ENCODE measurements at regions not wholly inside any gene's neighbourhood (a gene's known extent, or its start where the extent isn't known, plus 50 kb on each side); places are given as distances from the start of the nearest gene placed in this dataset.

GRCh38 chr4:11904846-11905739 is 476.4 kb upstream of the HS3ST1 start:
- TF ChIP-seq CTCF (optimal IDR thresholded peaks at IDR 0.05 in 1 of 3, IDR thresholded peaks at IDR 0.05 in 1 of 3, conservative IDR thresholded peaks at IDR 0.05 in 1 of 3; ENCODE audit: extremely low read depth in 1 of 3, insufficient read depth in 2 of 3, low read length in 3 of 3) (no peak), EZH2 (IDR thresholded peaks at IDR 0.05; ENCODE audit: low read length) (no peak)

All from keratinocyte (primary cell).